PFSK-1 (cell line): ENCODE measurements at regions not wholly inside any gene's neighbourhood (a gene's known extent, or its start where the extent isn't known, plus 50 kb on each side); places are given as distances from the start of the nearest gene placed in this dataset.

ENCODE experiments used
- POLR2AphosphoS5 ChIP-seq: IDR thresholded peaks from 2 replicates; pipeline ENCODE4 v1.6.1; 2012; ENCODE audit warnings: low read depth, mild to moderate bottlenecking, control low read depth, low read length, moderate library complexity
- SIN3A ChIP-seq: IDR thresholded peaks from 2 replicates; pipeline ENCODE4 v1.6.1; 2012; ENCODE audit warnings: mild to moderate bottlenecking, low read length, moderate library complexity, borderline replicate concordance; ENCODE audit not compliant: insufficient read depth
- TAF1 ChIP-seq: IDR thresholded peaks from 2 replicates; pipeline ENCODE4 v1.6.1; 2012; ENCODE audit warnings: low read length, control low read depth, borderline replicate concordance; ENCODE audit not compliant: insufficient read depth
- TF ChIP-seq, protein P1 (sequence below), 2 experiments: IDR thresholded peaks; 2 replicates each; pipeline versions ENCODE4 v1.6.1 to v1.8.0; 2011 to 2012; ENCODE audit warnings: low read depth in 2 of 2, low read length in 2 of 2, control low read depth in 1 of 2, inconsistent platforms in 1 of 2, mild to moderate bottlenecking in 1 of 2, moderate library complexity in 1 of 2; ENCODE audit not compliant: insufficient read depth in 1 of 2

DNA sequence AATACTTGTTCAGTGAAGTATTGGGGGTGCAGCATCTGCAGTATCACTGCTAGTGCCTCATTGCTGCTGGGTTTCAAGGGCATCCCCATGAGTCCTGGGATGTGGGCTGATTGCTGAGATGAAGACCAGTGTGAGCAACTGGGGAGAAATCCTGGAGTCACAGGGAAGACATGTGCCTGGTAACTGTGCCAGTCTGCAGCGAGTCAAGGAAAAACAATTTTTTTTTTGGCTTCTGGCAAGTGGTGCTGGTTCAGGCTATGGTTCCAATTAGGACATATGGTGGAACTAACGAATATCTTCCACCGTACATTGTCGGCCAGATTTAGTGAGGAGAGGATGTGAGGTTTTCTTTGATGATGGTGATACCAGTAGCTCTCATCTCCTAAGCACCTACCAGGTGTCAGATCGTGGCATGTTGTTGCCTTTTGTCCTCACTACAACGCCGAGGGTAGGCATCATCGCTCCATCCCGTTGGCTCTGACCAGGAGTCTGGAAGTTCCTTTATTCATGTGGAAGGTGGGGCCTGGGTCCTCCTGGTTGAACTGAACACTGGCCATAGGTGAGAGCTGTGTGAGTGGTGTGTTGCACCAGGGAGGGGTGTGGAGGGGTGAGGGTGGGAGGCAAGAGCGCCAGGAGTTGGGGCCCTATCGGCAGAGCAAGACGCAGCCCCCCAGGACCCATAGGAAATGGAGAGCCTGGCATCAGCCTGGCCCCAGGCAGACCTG is 118.0 kb upstream of the HS6ST1 start:
- TF ChIP-seq POLR2AphosphoS5 (no peak), SIN3A (no peak), TAF1 (no peak)
- TF ChIP-seq, protein P1, sequence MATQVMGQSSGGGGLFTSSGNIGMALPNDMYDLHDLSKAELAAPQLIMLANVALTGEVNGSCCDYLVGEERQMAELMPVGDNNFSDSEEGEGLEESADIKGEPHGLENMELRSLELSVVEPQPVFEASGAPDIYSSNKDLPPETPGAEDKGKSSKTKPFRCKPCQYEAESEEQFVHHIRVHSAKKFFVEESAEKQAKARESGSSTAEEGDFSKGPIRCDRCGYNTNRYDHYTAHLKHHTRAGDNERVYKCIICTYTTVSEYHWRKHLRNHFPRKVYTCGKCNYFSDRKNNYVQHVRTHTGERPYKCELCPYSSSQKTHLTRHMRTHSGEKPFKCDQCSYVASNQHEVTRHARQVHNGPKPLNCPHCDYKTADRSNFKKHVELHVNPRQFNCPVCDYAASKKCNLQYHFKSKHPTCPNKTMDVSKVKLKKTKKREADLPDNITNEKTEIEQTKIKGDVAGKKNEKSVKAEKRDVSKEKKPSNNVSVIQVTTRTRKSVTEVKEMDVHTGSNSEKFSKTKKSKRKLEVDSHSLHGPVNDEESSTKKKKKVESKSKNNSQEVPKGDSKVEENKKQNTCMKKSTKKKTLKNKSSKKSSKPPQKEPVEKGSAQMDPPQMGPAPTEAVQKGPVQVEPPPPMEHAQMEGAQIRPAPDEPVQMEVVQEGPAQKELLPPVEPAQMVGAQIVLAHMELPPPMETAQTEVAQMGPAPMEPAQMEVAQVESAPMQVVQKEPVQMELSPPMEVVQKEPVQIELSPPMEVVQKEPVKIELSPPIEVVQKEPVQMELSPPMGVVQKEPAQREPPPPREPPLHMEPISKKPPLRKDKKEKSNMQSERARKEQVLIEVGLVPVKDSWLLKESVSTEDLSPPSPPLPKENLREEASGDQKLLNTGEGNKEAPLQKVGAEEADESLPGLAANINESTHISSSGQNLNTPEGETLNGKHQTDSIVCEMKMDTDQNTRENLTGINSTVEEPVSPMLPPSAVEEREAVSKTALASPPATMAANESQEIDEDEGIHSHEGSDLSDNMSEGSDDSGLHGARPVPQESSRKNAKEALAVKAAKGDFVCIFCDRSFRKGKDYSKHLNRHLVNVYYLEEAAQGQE (IDR thresholded peaks at IDR 0.05; ENCODE audit: insufficient read depth in 1 of 2, low read depth in 2 of 2, low read length in 2 of 2) = no peak
